GM18505 (cell line): ENCODE measurements at regions not wholly inside any gene's neighbourhood (a gene's known extent, or its start where the extent isn't known, plus 50 kb on each side); places are given as distances from the start of the nearest gene placed in this dataset.

Experiments
- ATAC-seq: cut with Tn5 transposase; IDR thresholded peaks from one replicate; pipeline ENCODE4 v1.9.1; 2021; ENCODE audit not compliant: unreplicated experiment
- POLR2A ChIP-seq: IDR thresholded peaks from 4 replicates; pipeline ENCODE4 v1.6.1; 2011; ENCODE audit warnings: borderline replicate concordance; ENCODE audit not compliant: insufficient read depth, insufficient read length; ENCODE audit errors: extremely low read depth

DNA sequence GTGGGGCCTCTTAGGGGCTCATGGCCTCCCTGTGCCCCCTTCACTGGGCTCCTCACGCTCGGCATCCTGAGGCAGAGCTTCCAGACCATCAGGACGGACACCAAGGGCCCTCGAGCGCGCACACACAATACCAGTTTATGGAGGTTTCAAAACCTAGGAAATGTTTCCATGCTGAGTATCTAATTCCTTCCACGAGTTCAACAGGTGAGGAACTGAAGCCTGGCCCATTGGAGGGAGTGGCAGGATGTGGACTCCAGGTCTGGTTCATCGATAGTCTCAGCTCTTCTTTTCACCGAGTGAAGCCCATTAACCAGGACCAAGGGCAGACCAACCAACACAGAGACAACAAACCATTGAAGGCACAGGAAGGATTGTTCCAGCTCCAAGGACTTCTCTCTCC lies 336.7 kb upstream of the SHH start:
- no peak for ATAC-seq

DNA sequence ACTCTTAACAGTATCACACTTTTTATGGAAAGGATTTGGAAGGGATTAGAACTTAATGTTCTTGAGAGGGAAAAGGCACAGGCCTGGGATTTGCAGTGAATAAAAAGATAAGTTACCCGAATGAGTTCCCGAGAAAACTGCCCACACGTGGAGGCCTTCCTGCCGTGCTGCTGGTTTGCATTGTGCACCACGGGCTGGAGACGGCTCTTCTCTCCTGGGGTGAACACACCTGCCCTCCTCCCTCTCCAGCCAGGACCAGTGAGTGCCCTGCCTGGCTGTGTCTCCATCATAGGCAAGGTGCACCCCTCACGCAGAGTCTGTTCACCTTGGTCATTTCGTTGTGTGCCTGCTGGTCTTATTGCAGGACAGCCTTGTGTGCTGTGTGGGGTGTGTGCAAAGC lies 336.3 kb upstream of the SHH start:
- TF ChIP-seq POLR2A = no peak
- ATAC-seq = no peak

More for the DNA sequence above, 336.7 kb upstream of the SHH start:
- no peak for TF ChIP-seq POLR2A

DNA sequence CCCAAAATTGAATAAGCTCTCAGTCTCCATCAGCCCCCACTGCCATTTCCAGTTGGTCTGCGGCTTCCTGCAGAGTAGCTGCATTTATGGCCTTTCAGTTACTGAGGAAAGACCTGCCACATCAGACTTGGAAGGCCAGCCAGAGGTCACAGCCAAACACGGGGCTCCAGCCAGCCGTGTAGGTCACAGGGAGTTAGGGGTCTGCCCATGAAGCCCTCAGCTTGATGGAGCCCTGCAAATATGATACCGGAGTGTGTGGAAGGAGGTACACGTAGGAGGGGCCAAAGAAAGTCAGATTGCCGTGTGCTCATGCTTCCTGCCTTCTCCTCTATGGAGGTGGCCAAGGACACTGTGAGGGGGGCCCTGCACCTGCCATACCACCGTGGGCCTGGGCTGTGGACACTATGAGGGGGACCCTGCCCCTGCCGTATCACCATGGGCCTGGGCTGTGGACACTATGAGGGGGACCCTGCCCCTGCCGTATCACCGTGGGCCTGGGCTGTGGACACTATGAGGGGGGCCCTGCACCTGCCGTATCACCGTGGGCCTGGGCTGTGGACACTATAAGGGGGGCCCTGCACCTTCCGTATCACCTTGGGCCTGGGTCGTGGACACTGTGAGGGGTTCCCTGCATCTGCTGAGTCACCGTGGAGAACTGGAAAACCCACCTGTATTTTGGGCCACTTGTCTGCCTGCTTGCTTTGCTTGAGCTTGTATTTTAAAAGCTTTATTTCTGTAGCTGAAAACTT lies 335.7 kb upstream of the SHH start:
- ATAC-seq = no peak
- no peak for TF ChIP-seq POLR2A

DNA sequence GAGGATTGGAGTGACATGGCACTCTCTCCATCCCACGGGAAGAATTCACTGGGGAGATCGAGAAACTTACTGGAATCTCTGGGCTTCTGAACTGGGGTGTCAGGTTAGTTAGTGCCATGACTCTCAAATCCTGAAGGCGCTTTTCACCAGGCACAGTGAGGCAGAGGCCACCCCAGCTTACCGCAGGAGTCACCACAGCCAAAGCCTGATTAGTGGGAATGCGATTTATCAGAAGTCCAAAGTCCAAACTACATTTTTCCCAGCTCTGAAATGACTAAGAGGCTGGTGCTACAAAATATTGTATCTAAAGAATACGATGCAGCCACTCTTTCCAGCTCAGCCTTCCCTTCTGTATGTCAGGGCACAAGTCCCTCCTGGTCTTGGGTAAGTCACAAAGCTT lies 334.8 kb upstream of the SHH start:
- ATAC-seq = no peak
- TF ChIP-seq POLR2A = no peak

DNA sequence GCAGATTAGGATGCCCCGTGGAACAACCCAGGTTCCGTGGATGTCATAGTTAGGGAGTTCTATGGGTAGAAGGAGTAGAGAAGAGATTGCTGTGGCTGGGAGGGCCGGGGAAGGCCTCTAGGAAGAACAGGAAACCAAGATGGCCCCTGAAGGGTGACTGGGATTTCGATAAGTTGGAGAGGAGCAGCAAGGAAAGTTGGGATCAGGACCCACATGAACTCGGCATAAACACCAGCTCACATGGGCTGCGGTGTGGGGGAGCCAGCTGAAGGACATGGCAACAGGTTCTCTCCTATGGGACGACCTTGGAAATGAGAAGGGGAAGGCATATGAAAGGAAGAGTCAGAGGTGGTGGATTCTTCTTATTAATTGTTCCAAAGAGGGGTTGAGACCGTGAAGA lies 333.7 kb upstream of the SHH start:
- ATAC-seq = no peak
- no peak for TF ChIP-seq POLR2A

DNA sequence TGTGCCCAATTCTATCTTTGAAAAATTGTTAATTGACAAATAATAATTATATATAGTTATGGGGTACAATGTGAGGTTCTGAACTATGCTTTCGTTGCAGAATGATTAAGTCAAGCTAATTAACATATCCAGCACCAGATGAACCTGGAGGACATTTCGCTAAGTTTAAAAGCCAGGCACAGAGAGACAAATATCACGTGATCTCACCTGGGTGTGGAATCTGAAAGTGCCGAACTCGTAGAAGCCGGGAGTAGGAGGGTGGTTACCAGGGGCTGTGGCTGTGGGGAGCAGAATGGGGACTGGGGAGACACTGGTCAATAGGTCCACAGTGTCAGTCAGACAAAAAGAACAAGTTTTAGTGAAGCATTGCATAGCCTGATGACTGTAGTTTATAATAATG lies 332.9 kb upstream of the SHH start:
- ATAC-seq = no peak
- TF ChIP-seq POLR2A = no peak

DNA sequence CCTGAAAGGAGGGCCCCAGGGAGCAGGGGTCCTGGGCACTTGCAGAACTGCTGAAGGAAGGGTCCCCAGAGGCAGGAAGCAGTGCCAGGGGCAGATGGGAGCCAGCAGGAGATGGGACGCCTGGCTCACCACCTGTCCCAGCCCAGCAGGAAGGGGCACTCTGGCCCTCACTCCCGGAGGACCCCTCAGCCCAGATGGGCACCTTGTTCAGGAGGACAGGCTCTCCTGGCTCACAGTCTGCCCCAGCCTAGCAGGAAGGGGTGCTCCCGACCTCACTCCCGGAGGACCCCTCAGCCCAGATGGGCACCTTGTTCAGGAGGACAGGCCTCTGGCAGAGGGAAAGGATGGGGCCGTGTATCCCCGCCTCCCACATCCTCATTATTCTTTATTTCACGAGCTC lies 331.4 kb upstream of the SHH start:
- no peak for TF ChIP-seq POLR2A
- ATAC-seq = no peak

DNA sequence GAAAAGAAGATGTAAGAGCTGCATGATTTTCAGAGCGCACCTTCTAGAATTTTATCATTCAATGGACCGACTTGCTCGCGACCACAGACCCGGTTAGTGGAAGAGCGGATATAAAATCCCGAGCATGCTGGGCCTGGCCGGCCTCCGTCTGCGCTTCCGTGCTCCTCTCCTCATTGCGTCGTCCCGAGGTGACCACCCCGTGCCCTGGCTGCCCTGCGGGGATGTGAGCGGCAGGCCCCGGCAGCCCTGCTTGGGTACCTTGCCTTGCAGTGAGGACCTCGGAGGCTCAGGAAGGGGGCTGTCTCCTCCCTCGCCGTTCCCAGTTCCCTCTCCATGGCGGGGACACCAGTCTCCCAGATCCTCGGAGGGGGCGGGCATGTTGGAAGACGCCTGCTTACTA lies 330.9 kb upstream of the SHH start:
- no peak for TF ChIP-seq POLR2A
- ATAC-seq = no peak

DNA sequence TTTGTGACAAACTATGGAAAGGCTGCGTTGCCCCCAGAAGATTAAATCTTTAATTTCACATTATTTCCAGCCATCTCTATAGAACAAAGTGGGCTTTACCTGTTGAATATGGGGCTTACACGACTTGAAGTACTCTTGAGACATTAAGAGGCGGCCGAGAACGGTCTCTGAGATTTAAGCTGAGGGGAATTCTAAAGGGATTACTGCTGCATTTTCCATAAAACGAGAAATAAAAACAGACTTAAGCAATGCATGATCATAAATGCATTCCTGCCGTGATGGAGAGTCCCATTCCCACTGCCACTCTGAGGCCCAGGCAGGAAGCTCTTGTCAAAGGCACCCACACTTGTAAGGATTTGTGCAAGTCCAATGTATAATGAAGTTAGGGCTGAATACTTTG lies 329.7 kb upstream of the SHH start:
- TF ChIP-seq POLR2A = no peak
- no peak for ATAC-seq

DNA sequence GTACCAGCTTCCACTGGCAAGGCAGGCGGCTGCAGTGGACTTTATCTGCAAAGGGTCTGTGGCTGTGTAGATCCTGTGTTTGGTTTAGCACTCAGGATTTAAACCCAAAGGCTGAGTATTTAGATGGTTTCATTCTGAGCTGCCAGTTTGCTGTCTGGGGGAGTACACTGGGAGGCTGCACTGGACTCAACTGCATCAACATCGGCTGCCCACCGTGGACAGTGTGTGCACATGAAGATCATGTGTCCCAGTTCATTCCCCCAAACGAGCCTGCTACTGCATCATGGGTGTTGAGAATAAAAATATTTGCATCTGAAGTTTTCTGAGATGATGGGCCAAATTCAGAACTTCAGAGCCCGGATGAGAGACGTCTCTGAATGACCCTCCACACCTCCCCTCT lies 328.6 kb upstream of the SHH start:
- no peak for ATAC-seq
- no peak for TF ChIP-seq POLR2A

DNA sequence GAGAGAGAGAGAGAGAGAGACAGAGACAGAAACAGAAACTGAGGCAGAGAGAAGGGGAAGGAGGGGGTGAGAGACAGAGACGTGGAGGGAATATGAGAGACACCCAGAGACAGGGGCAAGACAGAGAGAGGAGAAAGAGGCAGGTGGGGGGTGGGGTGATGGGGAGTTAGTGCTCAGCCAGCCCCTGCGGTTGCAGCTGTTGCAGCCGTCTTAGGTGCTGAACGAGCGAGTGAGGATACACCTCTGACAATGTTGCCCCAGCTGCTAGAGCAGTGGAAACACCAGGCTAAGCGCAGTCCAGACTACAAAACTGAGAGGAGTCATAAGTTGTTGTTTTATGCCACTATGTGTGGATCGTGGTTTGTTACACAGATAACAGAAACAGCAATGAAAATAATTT lies 328.2 kb upstream of the SHH start:
- no peak for TF ChIP-seq POLR2A
- no peak for ATAC-seq

DNA sequence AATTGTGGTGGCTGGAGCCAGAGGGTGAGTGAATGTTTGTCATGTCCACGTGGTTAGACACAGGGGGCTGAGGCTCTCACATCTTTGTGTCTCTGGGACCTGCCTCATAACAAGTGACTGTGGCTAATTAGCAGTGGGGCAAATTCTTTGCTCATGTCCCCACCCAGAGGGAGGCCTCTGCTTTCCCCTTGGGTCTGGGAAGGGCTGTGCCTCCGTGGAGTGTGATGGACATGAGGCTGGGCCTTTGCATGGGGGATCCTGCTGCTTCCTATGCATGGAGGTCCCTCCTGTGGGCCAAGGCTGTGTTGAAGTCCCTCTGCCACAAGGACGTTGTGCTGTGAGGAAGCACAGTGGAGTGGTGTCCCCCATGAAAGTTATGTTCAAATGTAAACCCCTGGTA lies 327.4 kb upstream of the SHH start:
- ATAC-seq = no peak
- no peak for TF ChIP-seq POLR2A

DNA sequence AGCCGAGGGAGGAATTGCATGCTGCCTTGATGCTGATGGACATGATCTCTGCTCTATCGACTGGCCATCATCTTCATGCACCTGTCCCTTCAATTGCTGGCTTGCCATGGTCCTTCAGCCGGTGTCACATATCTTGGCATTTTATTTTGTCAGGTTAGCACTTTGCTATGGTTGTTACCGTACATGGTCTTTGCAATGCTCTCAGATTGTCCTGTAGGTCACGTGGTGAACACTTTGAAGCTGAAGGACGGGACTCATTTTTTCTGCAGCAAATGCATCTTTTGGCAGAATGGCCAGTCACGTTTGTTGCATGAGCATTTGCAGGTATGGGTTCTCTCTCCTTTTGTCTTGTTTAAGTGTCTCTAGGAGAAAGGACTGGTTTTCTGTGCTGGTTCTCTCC lies 326.8 kb upstream of the SHH start:
- no peak for ATAC-seq
- TF ChIP-seq POLR2A = no peak

DNA sequence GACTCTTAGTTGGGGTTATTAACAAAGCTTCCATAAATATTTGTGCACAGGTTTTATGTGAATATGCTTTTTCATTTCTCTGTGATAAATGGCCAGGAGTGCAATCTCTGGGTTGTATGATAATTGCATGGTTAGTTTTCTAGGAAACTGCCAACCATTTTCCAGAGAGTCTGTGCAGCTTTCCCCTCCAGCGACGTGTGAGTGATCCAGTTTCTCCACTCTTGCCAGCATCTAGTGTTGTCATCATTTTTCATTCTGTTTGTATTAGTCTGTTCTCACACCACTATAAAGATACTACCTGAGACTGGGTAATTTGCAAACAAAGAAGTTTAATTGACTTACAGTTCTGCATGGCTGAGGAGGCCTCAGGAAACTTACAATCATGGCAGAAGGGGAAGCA lies 319.6 kb upstream of the SHH start:
- no peak for TF ChIP-seq POLR2A
- ATAC-seq = no peak

DNA sequence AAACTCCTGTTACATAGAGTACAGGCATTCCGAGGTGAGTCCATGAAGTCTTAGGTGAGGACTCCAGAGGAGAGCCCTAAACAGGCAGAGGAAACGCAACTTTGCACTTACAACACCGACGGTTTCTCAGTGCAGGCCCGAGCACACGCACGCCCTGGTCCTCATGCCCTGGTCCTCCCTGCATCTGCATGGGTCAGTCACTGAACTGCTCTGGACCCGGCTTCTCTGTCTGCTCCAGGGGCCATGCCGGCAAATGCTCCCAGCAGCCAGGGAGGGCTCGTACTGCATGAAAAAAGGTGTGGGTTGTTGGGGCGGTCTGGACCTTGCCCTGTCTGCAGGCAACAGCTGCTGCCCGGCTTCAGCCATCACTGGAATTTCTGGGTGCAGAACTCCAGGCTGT lies 317.3 kb upstream of the SHH start:
- ATAC-seq = no peak
- no peak for TF ChIP-seq POLR2A
